IgD-negative memory B cell (primary cell): ENCODE measurements at regions not wholly inside any gene's neighbourhood (a gene's known extent, or its start where the extent isn't known, plus 50 kb on each side); places are given as distances from the start of the nearest gene placed in this dataset.
"Not testable (repeated sequence)": the region's sequence is repeated elsewhere in the genome, so short reads cannot be mapped to it uniquely, and the experiment has no call there.

ENCODE experiments used
- H3K27ac Mint-ChIP-seq, 3 donors: one replicate each; pipeline ENCODE4 v1.8.0; 2020 to 2022; ENCODE audit warnings: mild to moderate bottlenecking in 3 of 3, mixed read lengths in 3 of 3, moderate library complexity in 1 of 3
- H3K27me3 Mint-ChIP-seq: one replicate; pipeline ENCODE4 v1.8.0; 2021; ENCODE audit warnings: mixed read lengths
- H3K36me3 Mint-ChIP-seq: one replicate; pipeline ENCODE4 v1.8.0; 2020; ENCODE audit warnings: mild to moderate bottlenecking, mixed read lengths
- H3K4me1 Mint-ChIP-seq, 3 donors: one replicate each; pipeline ENCODE4 v1.8.0; 2020 to 2022; ENCODE audit warnings: mixed read lengths in 3 of 3, mild to moderate bottlenecking in 1 of 3
- H3K4me3 Mint-ChIP-seq, 4 donors: one replicate each; pipeline ENCODE4 v1.8.0; 2020 to 2022; ENCODE audit warnings: mild to moderate bottlenecking in 4 of 4, mixed read lengths in 4 of 4, moderate library complexity in 3 of 4
- H3K9me3 Mint-ChIP-seq, 3 donors: one replicate each; pipeline ENCODE4 v1.8.0; 2020 to 2021; ENCODE audit warnings: mixed read lengths in 3 of 3, mild to moderate bottlenecking in 1 of 3

- Mint-ChIP-seq H3K9me3 (peaks cover 0 to 4% (median 0%) of the 10 kb centered on the region in 3 donors), H3K27ac (no peak overlapping the region), H3K27me3 (no peaks in the 10 kb centered on the region), H3K4me3 (no peak overlapping the region), H3K36me3 (no peaks in the 10 kb centered on the region), H3K4me1 (peaks cover 0 to 4% (median 4%) of the 10 kb centered on the region in 3 donors)
These were observed 285.3 kb downstream of the RAD51AP2 start for GRCh38 chr2:17232776-17233556.

- Mint-ChIP-seq H3K27me3 (no peaks in the 10 kb centered on the region), H3K4me1 (peaks cover 0 to 4% (median 4%) of the 10 kb centered on the region in 3 donors), H3K27ac (peak overlapping the region in 1 of 3 donors; percentile 68), H3K4me3 (no peak overlapping the region), H3K9me3 (peaks cover 0 to 2% (median 0%) of the 10 kb centered on the region in 3 donors), H3K36me3 (no peaks in the 10 kb centered on the region)
These were observed 286.8 kb downstream of the RAD51AP2 start for GRCh38 chr2:17231394-17231965.

- Mint-ChIP-seq H3K4me3 (no peak overlapping the region), H3K4me1 (peaks cover 0 to 4% (median 4%) of the 10 kb centered on the region in 3 donors), H3K9me3 (peaks cover 0 to 2% (median 0%) of the 10 kb centered on the region in 3 donors), H3K27ac (no peak overlapping the region), H3K36me3 (no peaks in the 10 kb centered on the region), H3K27me3 (no peaks in the 10 kb centered on the region)
These were observed 288.8 kb downstream of the RAD51AP2 start for GRCh38 chr2:17229414-17229813.

- Mint-ChIP-seq H3K27me3 (no peaks in the 10 kb centered on the region), H3K36me3 (no peaks in the 10 kb centered on the region), H3K4me3 (no peak overlapping the region), H3K9me3 (peaks cover 0 to 2% (median 0%) of the 10 kb centered on the region in 3 donors), H3K4me1 (peaks cover 0 to 4% (median 4%) of the 10 kb centered on the region in 3 donors), H3K27ac (no peak overlapping the region)
These were observed 289.8 kb downstream of the RAD51AP2 start for GRCh38 chr2:17228461-17228860.

GRCh38 chr2:17227856-17228255 lies 290.4 kb downstream of the RAD51AP2 start:
- H3K27me3 Mint-ChIP-seq: no peaks in the 10 kb centered on the region
- peaks cover 0 to 2% (median 0%) of the 10 kb centered on the region in 3 donors for H3K9me3 Mint-ChIP-seq
- H3K36me3 Mint-ChIP-seq: no peaks in the 10 kb centered on the region
- H3K4me1 Mint-ChIP-seq: peaks cover 0 to 4% (median 4%) of the 10 kb centered on the region in 3 donors
- H3K4me3 Mint-ChIP-seq: no peak overlapping the region
- H3K27ac Mint-ChIP-seq: no peak overlapping the region

- no peaks in the 10 kb centered on the region for H3K36me3 Mint-ChIP-seq
- no peak overlapping the region for H3K4me3 Mint-ChIP-seq
- H3K27ac Mint-ChIP-seq: no peak overlapping the region
- peaks cover 0 to 4% (median 4%) of the 10 kb centered on the region in 3 donors for H3K4me1 Mint-ChIP-seq
- H3K9me3 Mint-ChIP-seq: peaks cover 0 to 2% (median 0%) of the 10 kb centered on the region in 3 donors
- H3K27me3 Mint-ChIP-seq: no peaks in the 10 kb centered on the region
These were observed 291.2 kb downstream of the RAD51AP2 start for GRCh38 chr2:17226941-17227490.

GRCh38 chr2:17223211-17223610 lies 295.0 kb downstream of the RAD51AP2 start:
- Mint-ChIP-seq H3K4me1 (no peaks in the 10 kb centered on the region), H3K27ac (no peak overlapping the region), H3K4me3 (no peak overlapping the region), H3K36me3 (no peaks in the 10 kb centered on the region), H3K9me3 (no peaks in the 10 kb centered on the region), H3K27me3 (no peaks in the 10 kb centered on the region)

- Mint-ChIP-seq H3K27me3 (peaks cover 1% of the 10 kb centered on the region), H3K4me3 (no peak overlapping the region), H3K27ac (no peak overlapping the region), H3K9me3 (peaks cover 0 to 4% (median 0%) of the 10 kb centered on the region in 3 donors), H3K36me3 (no peaks in the 10 kb centered on the region), H3K4me1 (peaks cover 4 to 11% (median 8%) of the 10 kb centered on the region in 3 donors)
These were observed 309.7 kb downstream of the RAD51AP2 start for GRCh38 chr2:17208511-17208910.

- Mint-ChIP-seq H3K4me1 (peaks cover 17 to 18% (median 18%) of the 10 kb centered on the region in 3 donors), H3K27me3 (peaks cover 1% of the 10 kb centered on the region), H3K36me3 (no peaks in the 10 kb centered on the region), H3K27ac (no peak overlapping the region), H3K9me3 (peaks cover 0 to 4% (median 0%) of the 10 kb centered on the region in 3 donors), H3K4me3 (no peak overlapping the region)
These were observed 311.5 kb downstream of the RAD51AP2 start for GRCh38 chr2:17206771-17207170.

- Mint-ChIP-seq H3K27ac (peak overlapping the region; percentile 1 to 76 (median 18)), H3K4me1 (peaks cover 15 to 22% (median 20%) of the 10 kb centered on the region in 3 donors), H3K4me3 (peak overlapping the region in 2 of 4 donors; percentile 2 to 63)
- H3K27me3 Mint-ChIP-seq, H3K36me3 Mint-ChIP-seq, H3K9me3 Mint-ChIP-seq: not testable (repeated sequence)
These were observed 314.0 kb downstream of the RAD51AP2 start for GRCh38 chr2:17204214-17204613.

- Mint-ChIP-seq H3K4me1 (peaks cover 15 to 22% (median 20%) of the 10 kb centered on the region in 3 donors), H3K4me3 (peak overlapping the region in 3 of 4 donors; percentile 0 to 3 (median 1))
These were observed 315.6 kb downstream of the RAD51AP2 start for GRCh38 chr2:17202628-17203027.

GRCh38 chr2:17199741-17200140 lies 318.5 kb downstream of the RAD51AP2 start:
- no peaks in the 10 kb centered on the region for H3K27me3 Mint-ChIP-seq
- no peaks in the 10 kb centered on the region for H3K36me3 Mint-ChIP-seq
- H3K27ac Mint-ChIP-seq: no peak overlapping the region
- H3K4me3 Mint-ChIP-seq: no peak overlapping the region
- peaks cover 15 to 17% (median 16%) of the 10 kb centered on the region in 3 donors for H3K4me1 Mint-ChIP-seq
- peaks cover 0 to 4% (median 2%) of the 10 kb centered on the region in 3 donors for H3K9me3 Mint-ChIP-seq

More at GRCh38 chr2:17202628-17203027, 315.6 kb downstream of the RAD51AP2 start:
- H3K27ac Mint-ChIP-seq: peak overlapping the region in 2 of 3 donors; percentile 14 to 46
- not testable (repeated sequence) for H3K9me3 Mint-ChIP-seq, H3K36me3 Mint-ChIP-seq, H3K27me3 Mint-ChIP-seq

GRCh38 chr2:17196380-17196779 lies 321.9 kb downstream of the RAD51AP2 start:
- Mint-ChIP-seq H3K4me1 (peaks cover 0 to 4% (median 1%) of the 10 kb centered on the region in 3 donors), H3K9me3 (peaks cover 0 to 2% (median 0%) of the 10 kb centered on the region in 3 donors), H3K4me3 (no peak overlapping the region), H3K27me3 (no peaks in the 10 kb centered on the region), H3K27ac (no peak overlapping the region), H3K36me3 (no peaks in the 10 kb centered on the region)

GRCh38 chr2:17195016-17195415 lies 323.2 kb downstream of the RAD51AP2 start:
- Mint-ChIP-seq H3K4me1 (peaks cover 4 to 9% (median 5%) of the 10 kb centered on the region in 3 donors), H3K36me3 (no peaks in the 10 kb centered on the region), H3K4me3 (no peak overlapping the region), H3K27me3 (no peaks in the 10 kb centered on the region), H3K27ac (no peak overlapping the region), H3K9me3 (peaks cover 0 to 2% (median 0%) of the 10 kb centered on the region in 3 donors)

GRCh38 chr2:17194083-17194482 lies 324.2 kb downstream of the RAD51AP2 start:
- no peaks in the 10 kb centered on the region for H3K27me3 Mint-ChIP-seq
- H3K4me1 Mint-ChIP-seq: peaks cover 4 to 9% (median 5%) of the 10 kb centered on the region in 3 donors
- H3K4me3 Mint-ChIP-seq: no peak overlapping the region

More at GRCh38 chr2:17194083-17194482, 324.2 kb downstream of the RAD51AP2 start:
- Mint-ChIP-seq H3K9me3 (peaks cover 0 to 2% (median 0%) of the 10 kb centered on the region in 3 donors), H3K27ac (no peak overlapping the region), H3K36me3 (no peaks in the 10 kb centered on the region)
